HepG2 (cell line): ENCODE measurements at regions not wholly inside any gene's neighbourhood (a gene's known extent, or its start where the extent isn't known, plus 50 kb on each side); places are given as distances from the start of the nearest gene placed in this dataset.

ENCODE experiments used
- ATAC-seq: fragments of 200-7000 bp; cut with Tn5 transposase; 3 replicates; pipeline ENCODE4 v1.9.1; 2020; ENCODE audit warnings: mild to moderate bottlenecking, moderate library complexity
- BruUV-seq: library from RNA; stranded (reverse); fragments of 400-500 nt; replicated peaks from 2 replicates; lab custom pipeline; 2021; lab: Mats Ljungman, UMichigan
- CTCF ChIA-PET: fragments of 300-600 bp; formaldehyde crosslinking; extraction: SDS; loops from one replicate; lab custom pipeline; 2021; ENCODE audit warnings: low total read pairs, inconsistent platforms, low intra/inter-chr PET ratio; lab: Yijun Ruan, JAX
- POLR2A ChIA-PET: fragments of 350-600 bp; sonication (Branson Sonifier 250); formaldehyde crosslinking; loops from one replicate; lab custom pipeline; 2020; ENCODE audit warnings: antibody characterized with exemption, inconsistent platforms; lab: Yijun Ruan, JAX
- DNase-seq: peaks from one replicate; pipeline ENCODE4 v3.0.0-alpha.2; 2015; ENCODE audit warnings: low spot score
- FAIRE-seq: peaks from 3 replicates; lab custom pipeline; 2011; peaks lifted over from hg19 to GRCh38; lab: Jason Lieb, UNC
- H2AFZ ChIP-seq: one replicate; pipeline ENCODE4 v1.6.1; 2011; ENCODE audit warnings: low read length, inconsistent platforms
- H3K27ac ChIP-seq: fragments of 300-600 bp; 3 replicates; pipeline ENCODE4 v1.8.0; 2011; ENCODE audit warnings: mixed run types, mild to moderate bottlenecking, mixed read lengths, low read length, inconsistent platforms; ENCODE audit not compliant: insufficient read depth; ENCODE audit errors: extremely low read length
- H3K27me3 ChIP-seq, 2 experiments: fragments of 200-600 bp in 1 of 2; 2 replicates in 1 of 2; 3 replicates in 1 of 2; pipeline versions ENCODE4 v1.6.0 to v1.8.0; 2011; ENCODE audit warnings: low read length in 2 of 2, mild to moderate bottlenecking in 2 of 2, moderate library complexity in 2 of 2, inconsistent platforms in 1 of 2; ENCODE audit not compliant: insufficient read depth in 2 of 2, control insufficient read depth in 1 of 2
- H3K36me3 ChIP-seq, 2 experiments: fragments of 200-600 bp in 1 of 2; replicated peaks in 1 of 2; 2 replicates in 1 of 2; 3 replicates in 1 of 2; pipeline versions ENCODE4 v1.5.1 to v1.8.0; 2011; ENCODE audit warnings: low read length in 2 of 2, inconsistent platforms in 1 of 2; ENCODE audit not compliant: insufficient read depth in 2 of 2, control insufficient read depth in 1 of 2
- H3K4me1 ChIP-seq: 2 replicates; pipeline ENCODE4 v1.5.1; 2012; ENCODE audit warnings: low read length, inconsistent platforms; ENCODE audit not compliant: insufficient read depth
- H3K4me2 ChIP-seq: 2 replicates; pipeline ENCODE4 v1.6.0; 2011; ENCODE audit warnings: low read depth, low read length, inconsistent platforms
- H3K4me3 ChIP-seq, 3 experiments: fragments of 200-600 bp in 1 of 3; sonication (generic), shearing (Covaris generic) in 1 of 3; replicated peaks in 1 of 3; 2 replicates each; pipeline ENCODE4 v1.5.1; 2011 to 2016; ENCODE audit warnings: low read length in 3 of 3, inconsistent platforms in 2 of 3, low read depth in 2 of 3, mild to moderate bottlenecking in 2 of 3, control low read depth in 1 of 3, mixed read lengths in 1 of 3; ENCODE audit not compliant: insufficient read depth in 1 of 3
- H3K79me2 ChIP-seq: one replicate; pipeline ENCODE4 v1.6.1; 2011; ENCODE audit warnings: low read length, inconsistent platforms; ENCODE audit not compliant: insufficient read depth
- H3K9ac ChIP-seq: 2 replicates; pipeline ENCODE4 v1.6.0; 2011; ENCODE audit warnings: mild to moderate bottlenecking, low read depth, low read length, inconsistent platforms; ENCODE audit not compliant: insufficient read depth
- H3K9me3 ChIP-seq: 2 replicates; pipeline ENCODE4 v1.5.1; 2012; ENCODE audit warnings: mild to moderate bottlenecking, low read length
- H4K20me1 ChIP-seq: 2 replicates; pipeline ENCODE4 v1.6.0; 2011; ENCODE audit warnings: inconsistent platforms, mild to moderate bottlenecking, low read length, moderate library complexity; ENCODE audit not compliant: insufficient read depth
- GABPB1 ChIP-seq: IDR thresholded peaks from 2 replicates; pipeline ENCODE4 v1.6.1; 2016; ENCODE audit warnings: mild to moderate bottlenecking, missing genetic modification reagents, moderate library complexity, missing compliant biosample characterization
- HNRNPH1 ChIP-seq: fragments of 200-400 bp; formaldehyde crosslinking; optimal IDR thresholded peaks from 2 replicates; pipeline ENCODE3; 2017; ENCODE audit warnings: mild to moderate bottlenecking, low read depth, low read length
- TAF1 ChIP-seq: sonication (generic); formaldehyde crosslinking; IDR thresholded peaks from 2 replicates; pipeline ENCODE4 v1.4.0; 2020; ENCODE audit warnings: missing genetic modification reagents
- ZBTB34 ChIP-seq: sonication (generic); formaldehyde crosslinking; IDR thresholded peaks from 2 replicates; pipeline ENCODE4 v1.8.0; 2022; ENCODE audit warnings: mild to moderate bottlenecking, missing genetic modification reagents
- ZGPAT ChIP-seq: IDR thresholded peaks from 2 replicates; pipeline ENCODE4 v1.6.1; 2016; ENCODE audit warnings: mild to moderate bottlenecking
- ZNF24 ChIP-seq: fragments of 450-650 bp; IDR thresholded peaks from 2 replicates; pipeline ENCODE4 v1.6.1; 2017; ENCODE audit warnings: antibody characterized with exemption, mild to moderate bottlenecking
- ZNF776 ChIP-seq: sonication (generic); formaldehyde crosslinking; IDR thresholded peaks from 2 replicates; pipeline ENCODE4 v1.4.0; 2020; ENCODE audit warnings: mild to moderate bottlenecking, missing genetic modification reagents
- ZSCAN25 ChIP-seq: sonication (generic); formaldehyde crosslinking; IDR thresholded peaks from 2 replicates; pipeline ENCODE4 v1.8.0; 2022; ENCODE audit warnings: mild to moderate bottlenecking, missing genetic modification reagents
- WGBS: methylation state at CpG from one replicate; pipeline ENCODE4 v1.1.6; 2017; ENCODE audit warnings: low lambda C conversion rate; 5-methylcytosine and 5-hydroxymethylcytosine counted together
- in situ Hi-C: cut with HindIII; loops from 2 replicates; pipeline ENCODE4 v1.10.0; 2017; ENCODE audit warnings: low pct_unique_long_range_greater_than_20kb; ENCODE audit not compliant: extremely low pct_ligation_motif_present
- intact Hi-C: fragments of 100-400 bp; cut with micrococcal nuclease; formaldehyde crosslinking; loops from one replicate; pipeline ENCODE4 v1.10.0; 2022; ENCODE audit not compliant: unreplicated experiment
- TF ChIP-seq, protein P1 (sequence below): sonication (generic); formaldehyde crosslinking; IDR thresholded peaks from 2 replicates; pipeline ENCODE4 v1.4.0; 2020; ENCODE audit warnings: missing genetic modification reagents
- TF ChIP-seq, protein P2 (sequence below): sonication (generic); formaldehyde crosslinking; IDR thresholded peaks from 2 replicates; pipeline ENCODE4 v1.4.0; 2020; ENCODE audit warnings: missing genetic modification reagents, mild to moderate bottlenecking, borderline replicate concordance

- ChIA-PET POLR2A (no interaction called here), CTCF (no interaction called here)
- no peaks in the 10 kb centered on the region; a peak in 1 of 5 replicates for H3K27me3 ChIP-seq
- no peaks in the 10 kb centered on the region for H4K20me1 ChIP-seq
- no peak overlapping the region for H3K4me3 ChIP-seq
- intact Hi-C loops: no loop called here
- H3K36me3 ChIP-seq: no peaks in the 10 kb centered on the region
- ATAC-seq (no peak), DNase-seq (no peak), FAIRE-seq (no peak)
- in situ Hi-C loops: no loop called here
- peaks cover 13% of the 10 kb centered on the region for H3K4me1 ChIP-seq
- 35% methylated on average over 1 of the region's 1 CpG for WGBS
- no peaks in the 10 kb centered on the region for H3K9me3 ChIP-seq
- H3K4me2 ChIP-seq: no peak overlapping the region
- no TSS peak for BruUV-seq
- no peak overlapping the region for H3K9ac ChIP-seq
- TF ChIP-seq ZSCAN25 (no peak), TAF1 (CRISPR knock-in tag) (no peak), ZBTB34 (CRISPR knock-in tag) (no peak), ZGPAT (CRISPR knock-in tag) (no peak), ZNF776 (no peak), GABPB1 (CRISPR knock-in tag) (no peak), ZNF24 (no peak), HNRNPH1 (no peak)
- TF ChIP-seq, protein P1, sequence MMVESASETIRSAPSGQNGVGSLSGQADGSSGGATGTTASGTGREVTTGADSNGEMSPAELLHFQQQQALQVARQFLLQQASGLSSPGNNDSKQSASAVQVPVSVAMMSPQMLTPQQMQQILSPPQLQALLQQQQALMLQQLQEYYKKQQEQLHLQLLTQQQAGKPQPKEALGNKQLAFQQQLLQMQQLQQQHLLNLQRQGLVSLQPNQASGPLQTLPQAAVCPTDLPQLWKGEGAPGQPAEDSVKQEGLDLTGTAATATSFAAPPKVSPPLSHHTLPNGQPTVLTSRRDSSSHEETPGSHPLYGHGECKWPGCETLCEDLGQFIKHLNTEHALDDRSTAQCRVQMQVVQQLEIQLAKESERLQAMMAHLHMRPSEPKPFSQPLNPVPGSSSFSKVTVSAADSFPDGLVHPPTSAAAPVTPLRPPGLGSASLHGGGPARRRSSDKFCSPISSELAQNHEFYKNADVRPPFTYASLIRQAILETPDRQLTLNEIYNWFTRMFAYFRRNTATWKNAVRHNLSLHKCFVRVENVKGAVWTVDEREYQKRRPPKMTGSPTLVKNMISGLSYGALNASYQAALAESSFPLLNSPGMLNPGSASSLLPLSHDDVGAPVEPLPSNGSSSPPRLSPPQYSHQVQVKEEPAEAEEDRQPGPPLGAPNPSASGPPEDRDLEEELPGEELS (CRISPR knock-in tag): no peak
- TF ChIP-seq, protein P2, sequence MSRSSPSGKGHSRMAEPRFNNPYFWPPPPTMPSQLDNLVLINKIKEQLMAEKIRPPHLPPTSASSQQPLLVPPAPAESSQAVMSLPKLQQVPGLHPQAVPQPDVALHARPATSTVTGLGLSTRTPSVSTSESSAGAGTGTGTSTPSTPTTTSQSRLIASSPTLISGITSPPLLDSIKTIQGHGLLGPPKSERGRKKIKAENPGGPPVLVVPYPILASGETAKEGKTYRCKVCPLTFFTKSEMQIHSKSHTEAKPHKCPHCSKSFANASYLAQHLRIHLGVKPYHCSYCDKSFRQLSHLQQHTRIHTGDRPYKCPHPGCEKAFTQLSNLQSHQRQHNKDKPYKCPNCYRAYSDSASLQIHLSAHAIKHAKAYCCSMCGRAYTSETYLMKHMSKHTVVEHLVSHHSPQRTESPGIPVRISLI (CRISPR knock-in tag): no peak
- TF ChIP-seq, all 625 proteins: peak for 0
- H3K27ac ChIP-seq: no peak overlapping the region
- no peak overlapping the region for H2AFZ ChIP-seq
- H3K79me2 ChIP-seq: no peaks in the 10 kb centered on the region
Measured at GRCh38 chr3:110793611-110794010, 278.0 kb upstream of the NECTIN3 start.
